GM19438 (cell line): ENCODE measurements at regions not wholly inside any gene's neighbourhood (a gene's known extent, or its start where the extent isn't known, plus 50 kb on each side); places are given as distances from the start of the nearest gene placed in this dataset.

Experiments
- ATAC-seq: cut with Tn5 transposase; IDR thresholded peaks from one replicate; pipeline ENCODE4 v1.9.1; 2021; ENCODE audit warnings: low read depth; ENCODE audit not compliant: unreplicated experiment

GRCh38 chr11:87972133-87972532, 203.1 kb downstream of the RAB38 start:
- no peak for ATAC-seq

DNA sequence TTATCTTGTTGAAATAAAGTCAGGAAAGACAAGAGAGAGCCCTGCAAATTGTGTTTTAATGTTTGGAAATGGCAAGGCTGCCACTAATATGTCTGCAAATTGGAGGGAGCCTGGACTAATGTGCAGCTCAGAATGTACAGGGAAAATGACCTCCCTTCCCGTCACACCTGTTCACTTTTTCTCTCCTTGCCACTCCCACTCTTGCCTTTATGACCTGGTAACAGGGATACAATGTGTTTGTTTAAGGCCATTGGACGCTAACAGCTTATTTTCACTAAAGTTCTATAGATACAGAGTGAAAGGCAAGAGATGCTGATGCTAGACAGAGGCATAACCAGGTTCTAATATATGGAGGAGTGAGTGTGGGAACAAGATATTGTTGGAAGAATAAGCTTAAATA, 203.9 kb downstream of the RAB38 start:
- ATAC-seq: no peak

GRCh38 chr11:87970762-87971161, 204.5 kb downstream of the RAB38 start:
- ATAC-seq: no peak

GRCh38 chr11:87967459-87967858, 207.8 kb downstream of the RAB38 start:
- ATAC-seq: no peak

DNA sequence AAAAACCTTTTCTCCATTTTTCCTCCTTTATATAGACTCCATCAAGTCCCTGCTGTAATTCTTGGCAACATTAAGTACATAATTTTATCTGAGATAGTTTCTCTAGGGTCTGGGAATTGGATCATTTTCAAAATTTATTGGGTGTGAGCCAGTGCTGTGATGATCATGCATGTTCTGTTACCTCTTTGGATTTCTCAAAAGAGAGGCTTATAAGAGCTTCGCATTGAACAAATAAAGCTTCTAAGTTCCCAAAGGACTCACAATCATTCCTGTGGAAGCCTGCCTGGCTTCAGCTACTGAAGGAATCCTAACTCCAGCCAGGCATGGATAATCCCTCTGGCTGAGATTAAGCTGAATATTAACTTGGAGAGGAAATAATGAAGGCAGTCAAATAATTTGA, 208.5 kb downstream of the RAB38 start:
- ATAC-seq: no peak

GRCh38 chr11:87966216-87966615, 209.0 kb downstream of the RAB38 start:
- ATAC-seq: no peak

DNA sequence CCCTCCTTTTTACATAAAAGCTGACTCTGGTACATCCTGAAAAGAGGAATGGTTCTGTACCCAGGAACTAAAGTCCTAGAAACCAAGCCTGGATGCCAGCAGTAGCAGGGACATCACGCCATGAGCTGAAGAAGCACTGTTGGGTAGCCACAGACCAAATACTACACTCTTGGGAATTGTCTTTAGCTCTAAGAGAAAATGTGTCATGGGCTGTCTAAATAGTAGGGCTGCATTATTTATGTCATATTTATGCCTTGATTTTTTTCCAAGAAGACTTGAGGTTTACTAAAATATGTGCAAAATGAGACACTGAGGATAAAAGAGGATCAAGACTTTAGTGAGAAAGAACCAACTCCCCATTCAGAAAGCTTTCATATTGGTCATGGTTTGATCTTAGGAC, 213.6 kb downstream of the RAB38 start:
- ATAC-seq: no peak

DNA sequence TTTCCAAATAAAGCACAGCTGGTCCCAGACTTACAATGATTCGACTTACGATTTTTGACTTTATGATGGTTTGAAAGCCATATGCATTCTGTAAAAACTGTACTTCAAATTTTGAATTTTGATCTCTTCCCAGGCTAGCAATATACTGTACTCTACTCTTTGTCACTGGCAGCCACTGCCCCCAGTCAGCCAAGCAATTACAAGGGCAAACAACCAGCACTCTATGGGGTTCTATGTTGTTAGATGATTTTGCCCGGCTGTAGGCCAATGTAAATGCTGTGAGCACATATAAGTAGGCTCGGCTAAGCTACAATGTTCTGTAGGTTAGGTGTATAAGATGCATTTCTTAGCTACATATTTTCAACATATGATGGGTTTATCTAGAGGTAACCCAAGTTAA, 217.3 kb downstream of the RAB38 start:
- no peak for ATAC-seq

- no peak for ATAC-seq
Measured at GRCh38 chr11:87954476-87954875, 220.8 kb downstream of the RAB38 start.

- ATAC-seq: no peak
Measured at GRCh38 chr11:87942786-87943185, 232.5 kb downstream of the RAB38 start.

DNA sequence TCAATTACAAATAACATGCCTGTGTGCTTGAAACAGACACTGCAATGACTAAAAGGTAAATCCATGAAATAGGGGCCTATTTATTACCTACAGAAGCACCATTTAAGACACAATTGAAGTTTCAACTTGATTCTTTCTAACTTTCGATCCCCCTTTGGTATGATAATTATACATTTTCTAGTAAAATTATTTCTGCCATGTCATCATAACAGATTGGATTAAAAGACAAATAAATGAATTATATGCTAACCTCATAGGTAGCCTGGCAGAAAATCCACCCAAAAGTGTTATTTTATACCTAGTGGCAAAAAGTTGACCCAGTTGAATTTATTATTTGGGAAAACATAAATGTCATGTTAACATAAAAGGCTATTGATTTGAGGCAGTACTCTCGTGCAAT, 241.1 kb downstream of the RAB38 start:
- no peak for ATAC-seq

GRCh38 chr11:87926250-87926970, 248.8 kb downstream of the RAB38 start:
- no peak for ATAC-seq

DNA sequence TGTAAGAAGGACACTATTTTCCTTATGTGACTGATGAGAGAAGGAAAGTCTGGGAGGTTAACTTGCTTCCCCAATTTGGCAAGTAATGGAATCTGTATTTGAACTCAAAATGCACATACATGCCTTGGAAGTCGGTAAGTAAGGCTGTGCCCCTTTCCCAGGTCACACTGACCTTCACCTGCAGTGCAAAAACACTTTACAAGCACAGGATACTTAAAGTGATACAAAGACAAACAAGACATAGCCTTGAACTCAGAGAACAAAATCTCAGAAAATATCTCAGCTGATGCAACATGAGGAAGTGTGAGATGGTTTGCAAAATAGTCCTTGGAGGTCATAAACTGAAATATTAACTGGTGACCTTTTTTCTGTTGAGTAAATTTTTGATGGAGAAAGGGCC, 251.1 kb downstream of the RAB38 start:
- ATAC-seq: no peak

GRCh38 chr11:87917111-87917510, 258.1 kb downstream of the RAB38 start:
- ATAC-seq: no peak

DNA sequence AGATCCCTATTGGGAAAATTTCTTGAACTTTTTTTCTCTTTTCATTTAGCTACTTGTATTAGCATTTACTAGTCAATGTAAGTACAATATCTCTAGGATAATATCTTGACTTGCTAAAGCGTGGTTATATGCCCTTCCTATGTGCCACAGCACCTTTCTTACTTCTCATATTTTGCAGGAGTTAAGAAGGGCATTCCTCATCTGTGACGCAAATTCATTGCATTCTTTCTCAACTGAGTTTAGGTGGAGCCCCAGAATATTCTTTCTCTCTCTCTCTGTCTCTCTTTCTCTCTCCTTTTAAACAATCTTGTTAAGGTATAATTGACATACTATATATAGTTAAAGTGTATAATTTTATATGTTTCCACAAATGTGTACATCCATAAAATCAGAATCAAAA, 266.1 kb downstream of the RAB38 start:
- no peak for ATAC-seq

- ATAC-seq: no peak
Measured at GRCh38 chr11:87908086-87908485, 267.2 kb downstream of the RAB38 start.

DNA sequence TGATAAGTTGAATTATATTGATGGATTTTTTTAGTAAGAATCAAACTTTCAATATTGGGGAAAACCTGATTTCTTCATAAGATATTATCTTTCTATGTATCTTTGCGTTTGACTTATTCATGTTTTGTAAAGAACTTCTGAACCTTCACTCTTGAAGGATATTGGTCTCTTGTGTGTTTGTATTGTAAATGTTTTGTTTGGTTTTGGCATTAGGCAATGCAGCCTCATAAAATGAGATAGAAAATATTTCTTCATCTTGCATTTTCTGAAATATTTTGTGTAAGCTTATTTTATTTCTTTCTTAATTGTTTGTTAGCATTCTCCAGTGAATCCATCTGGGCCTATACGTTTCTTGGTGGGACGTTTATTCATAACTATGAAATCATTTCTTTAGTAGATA, 271.9 kb downstream of the RAB38 start:
- ATAC-seq: no peak

- no peak for ATAC-seq
Measured at GRCh38 chr11:87901341-87901740, 273.9 kb downstream of the RAB38 start.

- ATAC-seq: no peak
Measured at GRCh38 chr11:87897921-87898320, 277.3 kb downstream of the RAB38 start.

DNA sequence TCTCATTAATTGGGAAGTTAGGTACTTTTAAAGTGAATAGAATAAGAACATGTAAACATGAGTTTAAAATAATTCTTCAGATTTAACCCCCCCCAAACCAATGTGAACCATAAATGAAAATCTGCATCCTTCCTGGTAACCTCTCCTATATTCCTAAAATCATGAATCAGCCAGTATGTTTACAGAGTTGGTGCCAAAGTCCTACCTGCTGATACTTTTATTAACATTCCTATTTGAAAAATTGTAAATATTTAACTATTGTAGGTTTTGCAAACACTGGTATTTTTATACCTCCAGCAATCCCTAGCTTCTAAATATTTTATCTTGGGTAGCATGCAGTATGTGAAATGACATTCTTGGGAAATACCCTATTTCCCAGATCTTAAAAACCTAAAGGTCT, 278.2 kb downstream of the RAB38 start:
- no peak for ATAC-seq

GRCh38 chr11:87894961-87895360, 280.3 kb downstream of the RAB38 start:
- ATAC-seq: no peak

DNA sequence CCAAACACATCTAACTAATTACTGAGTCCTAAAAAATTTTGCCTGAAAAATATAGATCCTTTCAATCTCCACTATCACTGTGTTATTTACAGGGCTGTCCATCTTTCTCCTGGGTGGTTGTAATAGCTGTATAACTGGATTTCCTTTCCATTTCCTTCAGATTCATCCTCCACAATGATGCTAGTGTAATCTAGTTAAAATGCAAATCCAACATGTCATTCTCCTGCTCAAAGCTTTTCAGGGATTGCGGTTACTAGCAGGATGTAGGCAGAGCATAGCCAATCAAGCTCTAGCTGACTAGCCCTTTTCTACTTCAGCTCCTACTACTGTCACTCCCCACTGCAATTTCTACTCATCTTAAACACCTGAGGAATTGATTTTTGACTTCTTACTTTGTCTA, 283.0 kb downstream of the RAB38 start:
- no peak for ATAC-seq

GRCh38 chr11:87889126-87889525, 286.1 kb downstream of the RAB38 start:
- no peak for ATAC-seq
